ENCODE measurements at regions not wholly inside any gene's neighbourhood (a gene's known extent, or its start where the extent isn't known, plus 50 kb on each side); places are given as distances from the start of the nearest gene placed in this dataset.
A peak's percentile ranks its signal among the peaks of the same experiment; 100 is the strongest.
"Not testable (repeated sequence)": the region's sequence is repeated elsewhere in the genome, so short reads cannot be mapped to it uniquely, and the experiment has no call there.

- no peak for DNase-seq
These were observed 214.2 kb downstream of the CDH26 start for GRCh38 chr20:60172346-60172984.

- DNase-seq: no peak
These were observed 218.9 kb downstream of the CDH26 start for GRCh38 chr20:60177080-60177479.

DNA sequence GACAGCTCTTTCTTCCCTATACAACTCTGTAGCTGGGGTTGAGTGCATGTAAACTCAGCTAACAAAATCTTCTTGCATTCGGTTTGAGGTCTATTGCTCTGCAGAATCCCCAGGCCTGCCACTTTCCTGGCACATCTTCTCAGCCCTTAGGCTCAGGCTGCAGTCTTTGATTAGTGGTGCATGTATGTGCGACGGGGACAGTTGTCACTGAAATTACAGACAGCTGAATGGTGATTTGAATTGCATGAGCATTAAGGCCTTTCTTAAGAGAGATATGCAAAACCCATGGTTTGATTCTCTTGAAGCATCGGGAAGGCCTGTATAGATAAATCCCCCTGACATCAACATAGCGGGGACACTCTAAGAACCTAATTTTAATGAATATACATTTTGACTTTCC is 222.8 kb downstream of the CDH26 start:
- DNase-seq: no peak

DNA sequence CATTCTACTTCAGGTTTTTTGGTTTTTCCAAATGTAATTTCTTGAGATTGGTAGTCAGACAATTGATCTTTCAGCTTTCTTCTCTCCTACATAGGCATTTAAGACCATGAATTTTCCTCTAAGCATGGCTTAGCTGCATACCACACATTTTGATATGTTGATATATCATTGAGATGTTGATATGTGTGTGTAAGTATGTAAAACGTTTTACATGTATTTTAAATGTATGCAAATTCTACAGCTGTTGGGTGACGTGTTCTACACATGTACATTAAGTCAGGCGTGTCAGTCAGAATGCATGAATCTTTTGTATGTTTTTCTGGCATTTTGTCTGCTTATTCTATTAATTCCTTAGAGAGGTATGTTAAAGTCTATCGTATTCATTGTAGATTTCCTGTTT is 228.2 kb downstream of the CDH26 start:
- no peak for DNase-seq

DNA sequence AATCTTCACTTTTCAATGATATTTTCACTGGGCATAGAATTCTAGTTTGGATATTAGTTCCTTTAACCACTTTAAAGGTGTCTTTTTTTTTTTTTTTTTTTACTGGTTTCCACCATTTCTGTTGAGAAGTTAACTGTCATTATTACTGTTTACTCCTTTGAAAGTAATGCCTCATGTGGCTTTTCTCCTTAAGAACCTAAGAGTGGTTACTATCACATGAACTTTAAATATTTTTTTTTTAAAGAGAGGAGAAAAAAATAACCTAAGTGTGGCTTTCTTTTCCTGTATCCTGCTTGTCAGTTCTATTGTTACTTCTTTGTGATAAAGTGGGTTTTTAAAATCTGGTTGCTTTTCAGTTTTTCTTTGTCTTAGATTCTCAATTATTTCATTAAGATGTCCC is 229.5 kb downstream of the CDH26 start:
- no peak for DNase-seq

- no peak for DNase-seq
These were observed 232.8 kb downstream of the CDH26 start for GRCh38 chr20:60191014-60191413.

DNA sequence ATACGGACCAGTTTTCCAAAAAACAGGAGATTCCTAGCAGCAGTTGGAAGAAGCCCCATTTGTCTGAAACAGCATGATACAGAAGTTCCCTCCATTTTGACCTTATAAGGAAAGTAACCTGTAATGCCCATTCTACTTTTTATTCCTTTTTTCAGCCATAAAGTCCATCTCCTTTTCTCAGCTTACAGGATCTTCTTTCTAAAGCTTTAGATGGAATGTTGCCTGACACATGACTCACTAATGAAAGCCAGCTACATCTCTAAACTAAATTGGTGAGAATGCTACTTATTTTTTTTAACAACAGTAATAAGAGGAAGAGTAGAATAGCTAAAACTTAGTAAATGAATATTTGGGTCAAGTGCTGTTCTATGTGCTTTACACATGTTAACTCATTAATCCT is 234.1 kb downstream of the CDH26 start:
- no peak for DNase-seq

- not testable (repeated sequence) for DNase-seq
These were observed 240.9 kb downstream of the CDH26 start for GRCh38 chr20:60199132-60199531.

DNA sequence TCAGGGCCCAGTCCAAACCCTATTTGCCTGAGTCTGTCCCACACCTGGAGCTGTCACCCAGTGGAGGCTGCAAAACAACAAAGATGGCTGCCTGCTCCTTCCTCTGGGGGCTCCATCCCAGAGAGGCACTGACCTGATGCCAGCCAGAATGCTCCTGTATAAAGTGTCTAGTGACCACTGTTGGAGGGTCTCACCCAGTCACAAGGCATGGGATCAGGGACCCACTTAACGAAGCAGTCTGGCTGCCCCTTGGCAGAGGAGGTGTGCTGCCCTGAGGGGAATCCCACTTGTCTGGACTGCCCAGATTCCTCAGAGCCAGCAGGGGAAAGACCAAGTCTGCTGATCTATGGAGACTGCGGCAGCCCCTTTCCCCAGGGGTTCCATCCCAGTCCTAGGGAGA is 241.6 kb downstream of the CDH26 start:
- no peak for DNase-seq

- DNase-seq: no peak
These were observed 242.2 kb downstream of the CDH26 start for GRCh38 chr20:60200305-60200918.

GRCh38 chr20:60201198-60201835 is 243.1 kb downstream of the CDH26 start:
- no peak for DNase-seq

DNA sequence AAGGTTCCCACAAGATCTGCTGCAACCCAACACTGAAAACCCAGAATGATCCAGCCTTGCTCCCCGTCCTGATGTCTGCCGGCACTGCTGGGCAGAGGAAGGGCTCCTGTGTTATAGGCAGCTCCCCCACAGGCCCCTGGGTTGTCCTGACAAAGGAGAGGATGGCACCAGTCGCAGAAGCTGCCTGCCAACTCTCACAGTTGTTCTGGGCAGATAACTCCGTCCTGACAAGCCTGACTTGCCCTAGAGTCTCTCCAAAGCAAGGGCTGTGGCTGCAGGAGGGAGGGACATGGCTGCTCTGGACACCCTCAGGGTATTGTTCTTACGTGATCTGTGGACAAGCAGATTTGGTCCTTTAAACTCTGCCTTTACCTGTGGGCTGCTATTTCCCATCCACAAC is 243.8 kb downstream of the CDH26 start:
- no peak for DNase-seq

DNA sequence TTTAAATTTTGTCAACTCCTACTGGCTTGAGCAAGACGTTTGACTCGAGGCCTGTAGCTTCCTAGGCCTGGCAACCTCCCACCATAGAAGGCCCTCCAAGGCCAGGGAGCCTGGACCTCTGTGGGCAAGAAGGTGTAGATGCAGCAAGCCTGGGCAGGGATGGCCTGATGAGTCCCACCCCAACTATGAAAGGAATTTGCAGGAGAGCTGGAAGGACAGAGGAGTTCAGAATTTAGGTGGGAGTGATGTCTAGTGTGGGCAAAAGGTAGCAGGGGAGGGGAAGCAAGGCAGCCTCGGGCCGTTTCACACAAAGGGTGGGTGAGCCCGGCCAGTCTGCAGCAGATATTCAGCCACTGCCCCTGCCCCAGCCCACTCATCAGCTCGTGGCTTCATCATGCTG is 245.2 kb downstream of the CDH26 start:
- DNase-seq: no peak

GRCh38 chr20:60204601-60205000 is 246.4 kb downstream of the CDH26 start:
- DNase-seq: no peak

DNA sequence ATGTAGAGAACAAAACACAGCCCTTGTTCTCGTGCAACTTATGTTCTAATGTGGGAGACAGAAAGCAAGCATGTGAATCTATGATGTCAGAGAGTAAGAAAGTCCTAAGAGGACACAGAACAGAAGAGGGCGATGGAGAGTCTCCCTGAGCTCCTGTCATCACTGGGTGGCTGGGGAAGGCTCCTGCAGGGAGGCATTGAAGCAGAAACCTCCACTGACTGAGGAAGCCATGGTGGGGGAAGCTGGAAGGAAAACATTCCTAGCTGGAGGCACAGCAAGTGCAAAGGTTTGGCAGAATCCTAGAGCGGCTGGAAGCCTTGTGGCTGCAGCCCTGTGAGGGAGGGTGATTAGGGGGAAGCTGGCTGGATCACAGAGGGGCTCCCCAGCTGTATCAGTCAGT is 248.0 kb downstream of the CDH26 start:
- DNase-seq: no peak

- DNase-seq: no peak
These were observed 250.8 kb downstream of the CDH26 start for GRCh38 chr20:60209048-60209447.

GRCh38 chr20:60210779-60211617 is 252.8 kb downstream of the CDH26 start:
- peak; percentile 40 for DNase-seq

- DNase-seq: no peak
These were observed 253.6 kb downstream of the CDH26 start for GRCh38 chr20:60211618-60212463.

GRCh38 chr20:60212695-60213094 is 254.5 kb downstream of the CDH26 start:
- DNase-seq: no peak

GRCh38 chr20:60213126-60213893 is 255.1 kb downstream of the CDH26 start:
- DNase-seq: no peak

- DNase-seq: no peak
These were observed 256.9 kb downstream of the CDH26 start for GRCh38 chr20:60214901-60215815.

Data from CD4-positive, alpha-beta T cell treated with Interleukin-21 for 1 hour (primary cell).